Fibroblast of lung (primary cell): ENCODE measurements at regions not wholly inside any gene's neighbourhood (a gene's known extent, or its start where the extent isn't known, plus 50 kb on each side); places are given as distances from the start of the nearest gene placed in this dataset.
"Not testable (repeated sequence)": the region's sequence is repeated elsewhere in the genome, so short reads cannot be mapped to it uniquely, and the experiment has no call there.

ENCODE experiments used
- DNase-seq, 2 donors: peaks; one replicate each; pipeline versions ENCODE4 v3.0.0 to v3.0.0-alpha.2; 2010; ENCODE audit warnings: low read depth in 2 of 2
- H2AFZ ChIP-seq: 2 replicates; pipeline ENCODE4 v1.5.1; 2012; ENCODE audit warnings: low read length, control low read depth, inconsistent platforms
- H3K27ac ChIP-seq: 2 replicates; pipeline ENCODE4 v1.5.1; 2011; ENCODE audit warnings: low read length, control low read depth; ENCODE audit not compliant: insufficient read depth
- H3K27me3 ChIP-seq: 2 replicates; pipeline ENCODE4 v1.5.1; 2011; ENCODE audit warnings: mild to moderate bottlenecking, low read length; ENCODE audit not compliant: control insufficient read depth, insufficient read depth
- H3K36me3 ChIP-seq: 2 replicates; pipeline ENCODE4 v1.5.1; 2011; ENCODE audit warnings: low read length; ENCODE audit not compliant: control insufficient read depth, insufficient read depth
- H3K4me1 ChIP-seq: 2 replicates; pipeline ENCODE4 v1.5.1; 2011; ENCODE audit warnings: low read length; ENCODE audit not compliant: control insufficient read depth, insufficient read depth; ENCODE audit errors: extremely low read depth
- H3K4me2 ChIP-seq: 2 replicates; pipeline ENCODE4 v1.5.1; 2011; ENCODE audit warnings: low read length, control low read depth; ENCODE audit not compliant: insufficient read depth; ENCODE audit errors: extremely low read depth
- H3K4me3 ChIP-seq, 4 experiments: fragments of 200-600 bp in 1 of 4; sonication (generic) in 1 of 4; replicated peaks in 1 of 4; 2 replicates each; pipeline ENCODE4 v1.5.1; 2011 to 2016; ENCODE audit warnings: low read length in 4 of 4, low read depth in 3 of 4, mild to moderate bottlenecking in 3 of 4, control low read depth in 2 of 4, inconsistent platforms in 1 of 4, mixed read lengths in 1 of 4; ENCODE audit not compliant: insufficient read depth in 1 of 4; ENCODE audit errors: control extremely low read depth in 1 of 4
- H3K79me2 ChIP-seq: 2 replicates; pipeline ENCODE4 v1.5.1; 2012; ENCODE audit warnings: mild to moderate bottlenecking, low read length, inconsistent platforms; ENCODE audit not compliant: control insufficient read depth, insufficient read depth
- H3K9ac ChIP-seq: 2 replicates; pipeline ENCODE4 v1.5.1; 2011; ENCODE audit warnings: mild to moderate bottlenecking, low read length, control low read depth; ENCODE audit not compliant: insufficient read depth
- H3K9me3 ChIP-seq: 2 replicates; pipeline ENCODE4 v1.5.1; 2012; ENCODE audit warnings: low read depth, low read length; ENCODE audit not compliant: control insufficient read depth, insufficient read depth
- H4K20me1 ChIP-seq: 2 replicates; pipeline ENCODE4 v1.5.1; 2011; ENCODE audit warnings: low read length; ENCODE audit not compliant: control insufficient read depth, insufficient read depth; ENCODE audit errors: extremely low read depth
- EZH2 ChIP-seq: IDR thresholded peaks from 2 replicates; pipeline ENCODE4 v1.5.1; 2012; ENCODE audit warnings: low read length, control low read depth, mild to moderate bottlenecking; ENCODE audit errors: missing control alignments
- TF ChIP-seq, protein P1 (sequence below), 2 donors: IDR thresholded peaks in 1 of 2; conservative IDR thresholded peaks in 1 of 2; 1 replicate in 1 of 2; 2 replicates in 1 of 2; pipeline ENCODE4 v1.5.1; 2011 to 2012; ENCODE audit warnings: low read length in 2 of 2, control low read depth in 1 of 2, inconsistent platforms in 1 of 2, low read depth in 1 of 2, mild to moderate bottlenecking in 1 of 2

DNA sequence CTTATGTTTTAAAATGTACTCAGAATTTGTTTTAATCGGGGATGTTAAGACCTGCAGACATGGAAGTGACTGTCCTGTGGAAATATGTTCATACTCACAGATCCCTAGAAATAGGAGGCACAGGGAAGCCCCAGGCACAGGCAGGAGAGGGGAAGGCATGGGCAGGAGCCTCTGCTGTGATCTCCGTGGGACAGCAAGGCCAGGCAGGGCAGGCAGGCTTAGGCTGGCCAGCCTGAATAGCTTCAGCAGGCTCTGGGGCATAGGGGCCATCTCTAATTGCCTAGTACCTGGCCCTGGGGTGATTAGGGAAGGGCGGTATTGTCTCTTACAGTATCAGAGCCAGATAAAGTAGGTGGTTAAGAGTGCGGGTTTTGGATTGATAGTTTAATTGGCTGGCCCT is 59.8 kb upstream of the PLEKHG4B start:
- Histone ChIP-seq H2AFZ (no peak overlapping the region), H3K79me2 (no peaks in the 10 kb centered on the region), H3K4me1 (no peaks in the 10 kb centered on the region), H3K27ac (no peak overlapping the region), H3K9me3 (no peaks in the 10 kb centered on the region), H3K4me2 (no peak overlapping the region), H3K36me3 (no peaks in the 10 kb centered on the region), H3K27me3 (peaks cover 3% of the 10 kb centered on the region), H3K9ac (no peak overlapping the region), H3K4me3 (no peak overlapping the region), H4K20me1 (no peaks in the 10 kb centered on the region)
- TF ChIP-seq EZH2 = no peak
- TF ChIP-seq, protein P1, sequence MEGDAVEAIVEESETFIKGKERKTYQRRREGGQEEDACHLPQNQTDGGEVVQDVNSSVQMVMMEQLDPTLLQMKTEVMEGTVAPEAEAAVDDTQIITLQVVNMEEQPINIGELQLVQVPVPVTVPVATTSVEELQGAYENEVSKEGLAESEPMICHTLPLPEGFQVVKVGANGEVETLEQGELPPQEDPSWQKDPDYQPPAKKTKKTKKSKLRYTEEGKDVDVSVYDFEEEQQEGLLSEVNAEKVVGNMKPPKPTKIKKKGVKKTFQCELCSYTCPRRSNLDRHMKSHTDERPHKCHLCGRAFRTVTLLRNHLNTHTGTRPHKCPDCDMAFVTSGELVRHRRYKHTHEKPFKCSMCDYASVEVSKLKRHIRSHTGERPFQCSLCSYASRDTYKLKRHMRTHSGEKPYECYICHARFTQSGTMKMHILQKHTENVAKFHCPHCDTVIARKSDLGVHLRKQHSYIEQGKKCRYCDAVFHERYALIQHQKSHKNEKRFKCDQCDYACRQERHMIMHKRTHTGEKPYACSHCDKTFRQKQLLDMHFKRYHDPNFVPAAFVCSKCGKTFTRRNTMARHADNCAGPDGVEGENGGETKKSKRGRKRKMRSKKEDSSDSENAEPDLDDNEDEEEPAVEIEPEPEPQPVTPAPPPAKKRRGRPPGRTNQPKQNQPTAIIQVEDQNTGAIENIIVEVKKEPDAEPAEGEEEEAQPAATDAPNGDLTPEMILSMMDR (conservative IDR thresholded peaks at IDR 0.05 in 1 of 2, IDR thresholded peaks at IDR 0.05 in 1 of 2; ENCODE audit: low read depth in 1 of 2, low read length in 2 of 2) = no peak
- DNase-seq = no peak

DNA sequence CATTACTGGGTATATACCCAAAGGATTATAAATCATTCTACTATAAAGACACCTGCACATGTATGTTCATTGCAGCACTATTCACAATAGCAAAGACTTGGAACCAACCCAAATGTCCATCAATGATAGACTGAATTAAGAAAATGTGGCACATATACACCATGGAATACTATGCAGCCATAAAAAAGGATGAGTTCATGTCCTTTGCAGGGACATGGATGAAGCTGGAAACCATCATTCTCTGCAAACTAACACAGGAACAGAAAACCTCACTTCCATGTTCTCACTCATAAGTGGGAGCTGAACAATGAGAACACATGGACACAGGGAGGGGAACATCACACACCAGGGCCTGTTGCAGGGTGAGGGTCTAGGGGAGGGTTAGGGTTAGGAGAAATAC is 56.4 kb upstream of the PLEKHG4B start:
- H4K20me1 ChIP-seq, H3K9ac ChIP-seq, H2AFZ ChIP-seq, H3K4me3 ChIP-seq, H3K4me1 ChIP-seq, H3K9me3 ChIP-seq, H3K79me2 ChIP-seq, H3K27ac ChIP-seq, H3K36me3 ChIP-seq, H3K27me3 ChIP-seq, DNase-seq, H3K4me2 ChIP-seq: not testable (repeated sequence)

DNA sequence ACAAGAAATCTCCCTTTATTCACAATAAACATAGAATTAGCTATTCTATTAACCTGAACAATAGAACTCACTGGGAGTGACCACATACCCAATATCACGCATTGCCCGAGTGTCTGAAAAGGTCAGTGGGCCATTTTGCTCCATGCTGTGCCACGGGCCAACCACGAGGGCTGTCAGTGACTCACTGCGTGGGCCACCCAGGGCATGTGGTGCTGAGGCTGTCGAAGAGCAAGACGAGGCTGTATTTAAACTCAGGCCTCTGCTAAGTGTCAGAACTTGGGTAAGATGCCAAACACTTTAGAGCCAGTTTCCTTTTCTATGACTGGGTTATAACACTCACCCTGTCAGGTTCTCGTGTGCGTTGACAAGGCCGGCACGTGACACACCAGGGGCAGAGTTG is 54.8 kb upstream of the PLEKHG4B start:
- H3K79me2 ChIP-seq, H2AFZ ChIP-seq, H3K4me1 ChIP-seq, H3K27me3 ChIP-seq, DNase-seq, H3K4me3 ChIP-seq, H3K27ac ChIP-seq, H3K4me2 ChIP-seq, H3K36me3 ChIP-seq, H3K9ac ChIP-seq, H3K9me3 ChIP-seq, H4K20me1 ChIP-seq: not testable (repeated sequence)

DNA sequence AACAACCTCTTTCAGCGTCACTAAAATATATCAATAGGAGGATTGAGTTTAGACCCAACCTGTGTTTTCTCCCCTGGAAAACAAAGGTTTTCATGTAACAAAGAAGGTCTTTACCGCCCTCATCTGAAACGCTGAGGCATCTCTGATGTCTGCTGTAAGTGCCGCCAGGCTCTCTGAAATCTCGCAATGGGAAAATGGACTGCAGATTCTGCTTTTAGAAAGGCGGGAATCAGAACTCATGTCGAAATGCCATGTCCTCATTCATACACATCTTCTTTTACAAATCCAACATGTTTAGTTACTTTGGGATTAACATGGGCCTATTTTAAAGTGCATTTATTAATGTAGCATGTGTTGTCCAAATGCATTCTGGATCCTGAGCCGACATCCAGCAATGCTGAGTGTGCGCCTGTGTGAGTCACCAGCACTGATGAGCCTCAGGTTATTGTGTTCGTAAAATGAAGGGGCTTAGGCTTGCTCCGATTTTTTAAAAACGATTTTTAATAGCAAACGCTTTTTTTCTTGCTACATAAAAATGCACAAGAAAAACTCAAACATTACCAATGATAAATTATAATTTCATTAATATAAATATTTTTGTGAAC is 51.9 kb upstream of the PLEKHG4B start:
- no peak overlapping the region for H2AFZ ChIP-seq
- no peak overlapping the region for H3K4me2 ChIP-seq
- no peak overlapping the region for H3K4me3 ChIP-seq
- H3K79me2 ChIP-seq = no peaks in the 10 kb centered on the region
- H3K9me3 ChIP-seq = no peaks in the 10 kb centered on the region
- H3K27ac ChIP-seq = no peak overlapping the region
- peaks cover 2% of the 10 kb centered on the region for H4K20me1 ChIP-seq
- DNase-seq = no peak
- H3K9ac ChIP-seq = no peak overlapping the region
- H3K36me3 ChIP-seq = no peaks in the 10 kb centered on the region
- TF ChIP-seq, protein P1 (conservative IDR thresholded peaks at IDR 0.05 in 1 of 2, IDR thresholded peaks at IDR 0.05 in 1 of 2; ENCODE audit: low read depth in 1 of 2, low read length in 2 of 2) = no peak
- no peaks in the 10 kb centered on the region for H3K4me1 ChIP-seq
- H3K27me3 ChIP-seq = peaks cover 6% of the 10 kb centered on the region
